AG10803 (cell line): ENCODE measurements at regions not wholly inside any gene's neighbourhood (a gene's known extent, or its start where the extent isn't known, plus 50 kb on each side); places are given as distances from the start of the nearest gene placed in this dataset.

Source experiments
- DNase-seq: peaks from one replicate; pipeline ENCODE4 v3.0.0; 2010; ENCODE audit warnings: low read depth
- H3K4me3 ChIP-seq: 2 replicates; pipeline ENCODE4 v1.5.1; 2011; ENCODE audit warnings: mild to moderate bottlenecking, low read length, control low read depth
- TF ChIP-seq, protein P1 (sequence below): conservative IDR thresholded peaks from 2 replicates; pipeline ENCODE4 v1.5.1; 2011; ENCODE audit warnings: mild to moderate bottlenecking, low read length, control low read depth, inconsistent platforms

DNA sequence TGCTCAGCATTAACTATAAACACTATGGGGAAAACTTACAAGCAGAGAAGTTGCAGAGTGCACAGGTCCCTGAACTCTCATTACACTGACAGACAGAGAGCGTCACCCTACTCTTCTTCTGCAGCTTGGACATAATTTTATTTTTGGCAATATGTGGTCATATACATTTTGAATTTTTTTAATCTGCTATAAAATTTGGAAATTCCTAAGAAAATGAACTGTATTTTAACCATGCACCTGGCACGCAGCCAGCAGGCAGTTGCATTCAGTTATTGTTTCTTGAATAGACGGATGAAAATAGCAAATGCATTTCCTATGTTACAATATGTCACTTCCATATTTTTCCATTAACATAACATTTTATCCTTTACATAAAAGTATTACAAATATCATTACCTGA lies 100.2 kb downstream of the SLC25A46 start:
- H3K4me3 ChIP-seq = no peak overlapping the region
- no peak for DNase-seq
- TF ChIP-seq, protein P1, sequence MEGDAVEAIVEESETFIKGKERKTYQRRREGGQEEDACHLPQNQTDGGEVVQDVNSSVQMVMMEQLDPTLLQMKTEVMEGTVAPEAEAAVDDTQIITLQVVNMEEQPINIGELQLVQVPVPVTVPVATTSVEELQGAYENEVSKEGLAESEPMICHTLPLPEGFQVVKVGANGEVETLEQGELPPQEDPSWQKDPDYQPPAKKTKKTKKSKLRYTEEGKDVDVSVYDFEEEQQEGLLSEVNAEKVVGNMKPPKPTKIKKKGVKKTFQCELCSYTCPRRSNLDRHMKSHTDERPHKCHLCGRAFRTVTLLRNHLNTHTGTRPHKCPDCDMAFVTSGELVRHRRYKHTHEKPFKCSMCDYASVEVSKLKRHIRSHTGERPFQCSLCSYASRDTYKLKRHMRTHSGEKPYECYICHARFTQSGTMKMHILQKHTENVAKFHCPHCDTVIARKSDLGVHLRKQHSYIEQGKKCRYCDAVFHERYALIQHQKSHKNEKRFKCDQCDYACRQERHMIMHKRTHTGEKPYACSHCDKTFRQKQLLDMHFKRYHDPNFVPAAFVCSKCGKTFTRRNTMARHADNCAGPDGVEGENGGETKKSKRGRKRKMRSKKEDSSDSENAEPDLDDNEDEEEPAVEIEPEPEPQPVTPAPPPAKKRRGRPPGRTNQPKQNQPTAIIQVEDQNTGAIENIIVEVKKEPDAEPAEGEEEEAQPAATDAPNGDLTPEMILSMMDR = no peak

DNA sequence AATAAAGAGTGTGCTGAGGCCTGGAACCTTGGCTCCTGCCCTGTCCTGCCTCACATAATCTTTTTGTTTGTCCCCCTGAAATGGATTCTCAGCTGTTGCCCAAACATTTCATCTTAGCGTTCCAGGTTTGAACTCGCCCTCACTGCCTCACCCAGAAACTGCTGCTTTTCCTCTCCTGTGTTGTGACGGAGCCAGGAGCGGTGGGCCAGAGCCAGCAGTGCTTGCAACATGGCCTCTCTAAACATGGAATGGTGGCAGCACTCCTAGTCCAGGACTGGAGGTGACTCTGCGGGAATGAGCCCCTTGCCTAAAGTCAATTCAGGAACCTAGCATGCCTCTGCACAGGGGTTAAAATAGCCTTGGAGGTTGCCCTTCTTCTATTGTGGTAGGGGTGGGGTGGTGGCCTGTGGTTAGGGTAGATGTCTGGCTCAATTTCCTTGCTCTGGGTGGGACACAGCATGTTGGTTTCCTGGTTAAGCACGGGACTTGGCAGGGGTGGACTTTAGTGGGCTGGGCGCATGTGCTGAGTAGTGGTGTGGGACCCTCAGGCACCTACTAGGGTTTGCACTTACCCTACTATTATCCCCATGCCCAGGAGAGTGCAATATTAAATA lies 101.6 kb downstream of the SLC25A46 start:
- no peak overlapping the region for H3K4me3 ChIP-seq
- no peak for DNase-seq
- TF ChIP-seq, protein P1 = no peak

- TF ChIP-seq, protein P1 = no peak
- no peak overlapping the region for H3K4me3 ChIP-seq
- DNase-seq = no peak
Observed at GRCh38 chr5:110841137-110841536, 102.3 kb downstream of the SLC25A46 start.

DNA sequence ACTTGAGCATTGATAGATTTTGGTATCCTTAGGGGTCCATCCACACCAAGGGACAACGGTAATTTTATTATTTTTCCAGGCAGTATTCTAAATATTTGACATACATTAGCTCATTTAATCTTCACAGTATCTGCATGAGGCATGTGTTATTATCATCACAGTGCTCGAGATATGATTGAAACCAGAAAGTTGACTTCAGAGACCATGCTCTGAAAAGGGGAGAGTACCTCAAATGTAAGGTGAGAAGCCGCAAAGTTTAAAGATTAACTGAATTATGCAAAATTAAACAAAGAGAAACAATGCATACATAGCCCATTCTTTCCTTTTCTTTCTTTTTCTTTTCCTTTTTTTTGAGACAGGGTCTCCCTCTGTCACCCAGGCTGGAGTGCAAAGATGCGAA lies 104.1 kb downstream of the SLC25A46 start:
- H3K4me3 ChIP-seq = no peak overlapping the region
- DNase-seq = no peak
- TF ChIP-seq, protein P1 = no peak

GRCh38 chr5:110844251-110844650 lies 105.4 kb downstream of the SLC25A46 start:
- DNase-seq = no peak
- TF ChIP-seq, protein P1 = no peak
- no peak overlapping the region for H3K4me3 ChIP-seq

DNA sequence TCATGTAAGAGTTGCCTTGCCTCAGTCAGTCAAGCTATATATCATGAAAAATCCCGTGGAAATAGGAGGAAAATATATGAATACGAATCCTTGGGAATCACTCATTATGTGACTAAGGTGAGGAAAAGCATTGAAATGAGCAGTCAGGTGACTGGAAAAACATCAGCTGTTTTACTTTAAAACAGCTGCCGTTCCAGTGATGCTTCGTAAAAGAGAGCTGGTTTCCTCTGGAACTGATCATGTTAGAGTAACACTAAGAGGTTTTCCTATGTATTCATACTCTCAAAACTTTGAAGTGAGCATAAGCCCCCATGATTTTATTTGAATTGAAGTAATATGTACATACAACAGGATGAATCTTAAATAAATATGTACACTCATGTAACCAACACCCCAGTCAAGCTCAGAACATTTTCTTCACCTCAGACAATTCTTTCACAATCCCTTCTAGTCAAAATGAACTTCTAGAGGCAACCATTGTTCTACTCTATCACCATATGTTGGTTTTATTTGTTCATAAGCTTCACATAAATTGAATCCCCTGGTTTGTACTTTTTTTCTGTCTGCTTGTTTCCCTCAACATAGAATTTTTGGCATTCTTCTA lies 107.7 kb downstream of the SLC25A46 start:
- no peak for DNase-seq
- H3K4me3 ChIP-seq = no peak overlapping the region
- TF ChIP-seq, protein P1 = no peak

DNA sequence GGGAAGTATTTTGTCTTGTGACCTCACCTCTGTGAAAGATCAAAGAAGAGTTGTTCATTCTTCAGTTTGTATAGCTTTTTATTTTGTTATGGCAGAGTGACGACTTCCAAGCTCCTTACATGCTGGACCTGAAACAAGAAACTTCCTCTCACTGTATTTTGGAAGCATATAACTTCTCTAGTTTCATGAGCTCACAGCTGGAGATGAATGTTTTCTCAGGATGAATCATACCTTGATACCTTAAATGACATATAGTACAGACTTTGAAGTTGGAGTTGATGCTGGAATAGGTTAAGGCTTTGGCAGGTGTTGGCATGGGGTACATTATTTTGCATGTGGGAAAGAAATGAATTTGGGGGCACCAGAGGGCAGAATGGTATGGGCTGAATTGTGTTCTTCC lies 112.5 kb downstream of the SLC25A46 start:
- H3K4me3 ChIP-seq = no peak overlapping the region
- TF ChIP-seq, protein P1 = no peak
- DNase-seq = no peak
